Psoas muscle (tissue), 7 donors: ENCODE measurements at regions not wholly inside any gene's neighbourhood (a gene's known extent, or its start where the extent isn't known, plus 50 kb on each side); places are given as distances from the start of the nearest gene placed in this dataset.

Experiments used
- ATAC-seq, 4 donors: fragments of 200-7000 bp; cut with Tn5 transposase; one replicate each; pipeline ENCODE4 v1.9.1; 2020; ENCODE audit warnings: moderate library complexity in 3 of 4, mild to moderate bottlenecking in 2 of 4
- DNase-seq, 2 donors: peaks; one replicate each; pipeline ENCODE4 v3.0.0-alpha.2; 2020
- H3K27ac ChIP-seq: fragments of 200-600 bp; one replicate; pipeline ENCODE4 v1.8.0; 2022
- H3K27me3 ChIP-seq, 3 donors: fragments of 200-600 bp in 1 of 3; one replicate each; pipeline versions ENCODE4 v1.6.1 to v1.8.0; 2013 to 2022; ENCODE audit warnings: low read length in 2 of 3, mild to moderate bottlenecking in 2 of 3, moderate library complexity in 1 of 3; ENCODE audit not compliant: insufficient read depth in 3 of 3
- H3K36me3 ChIP-seq, 2 donors: fragments of 200-600 bp in 1 of 2; one replicate each; pipeline versions ENCODE4 v1.6.1 to v1.8.0; 2013 to 2022; ENCODE audit warnings: low read depth in 1 of 2, mild to moderate bottlenecking in 1 of 2, moderate library complexity in 1 of 2; ENCODE audit not compliant: insufficient read depth in 1 of 2
- H3K4me1 ChIP-seq: fragments of 200-600 bp; one replicate; pipeline ENCODE4 v1.8.0; 2022
- H3K4me3 ChIP-seq: fragments of 200-600 bp; one replicate; pipeline ENCODE4 v1.8.0; 2022; ENCODE audit warnings: mild to moderate bottlenecking
- H3K9me3 ChIP-seq: fragments of 200-600 bp; one replicate; pipeline ENCODE4 v1.8.0; 2022
- CTCF ChIP-seq: fragments of 200-600 bp; IDR thresholded peaks from one replicate; pipeline ENCODE4 v1.8.0; 2022; ENCODE audit warnings: antibody characterized with exemption
- WGBS, 3 donors: extraction: QIAGEN DNeasy Blood & Tissue Kit; methylation state at CpG; one replicate each; pipeline versions ENCODE4 v1.1.6 to v1.1.7; 2013; 5-methylcytosine and 5-hydroxymethylcytosine counted together
- intact Hi-C, 2 donors: fragments of 100-400 bp; cut with DNase I; formaldehyde crosslinking; loops; one replicate each; pipeline versions ENCODE4 v1.11.0 to v1.14.2; 2022
- donor health status: healthy with polysubstance abuse.
- donor health status: DM: no; HTN: no; CAD: no; lungs with moderate emphysema.
- donor health status: Bipolar disorder and iron deficiency.
- donor health status: healthy.
- donor health status: DM: yes; HTN: yes; CAD: no.
- donor health status: DM: no; HTN: no; CAD: no.
- donor health status: DM: yes; HTN: yes; CAD: no.

- H3K9me3 ChIP-seq = no peaks in the 10 kb centered on the region
- peaks cover 36% of the 10 kb centered on the region for H3K4me1 ChIP-seq
- H3K4me3 ChIP-seq = no peak overlapping the region
- DNase-seq = no peak
- no peaks in the 10 kb centered on the region for H3K27me3 ChIP-seq
- H3K36me3 ChIP-seq = no peaks in the 10 kb centered on the region
- H3K27ac ChIP-seq = no peak overlapping the region
- ATAC-seq = no peak
- intact Hi-C loops = no loop called here
- no peak for TF ChIP-seq CTCF
- WGBS, 3 donors = 98 to 100% (median 98%) methylated on average over 1 of the region's 1 CpG
Observed at GRCh38 chr6:22151892-22152291, 144.9 kb downstream of the PRL start.

- ATAC-seq (no peak), DNase-seq (no peak)
- Histone ChIP-seq H3K27ac (no peak overlapping the region), H3K4me3 (no peak overlapping the region), H3K36me3 (no peaks in the 10 kb centered on the region), H3K9me3 (no peaks in the 10 kb centered on the region), H3K27me3 (no peaks in the 10 kb centered on the region), H3K4me1 (peaks cover 28% of the 10 kb centered on the region)
- no peak for TF ChIP-seq CTCF
- intact Hi-C loops = no loop called here
Observed at GRCh38 chr6:22152841-22153240, 144.0 kb downstream of the PRL start.

GRCh38 chr6:22153384-22154158 is 143.3 kb downstream of the PRL start:
- no peak for TF ChIP-seq CTCF
- Histone ChIP-seq H3K27ac (no peak overlapping the region), H3K9me3 (no peaks in the 10 kb centered on the region), H3K4me1 (peaks cover 23% of the 10 kb centered on the region), H3K27me3 (no peaks in the 10 kb centered on the region), H3K36me3 (no peaks in the 10 kb centered on the region), H3K4me3 (no peak overlapping the region)
- intact Hi-C loops = no loop called here
- ATAC-seq (no peak), DNase-seq (no peak)
- WGBS, 3 donors = 78 to 81% (median 78%) methylated on average over 6 of the region's 6 CpGs

GRCh38 chr6:22155551-22155950 is 141.3 kb downstream of the PRL start:
- ATAC-seq (no peak), DNase-seq (no peak)
- Histone ChIP-seq H3K4me1 (peaks cover 3% of the 10 kb centered on the region), H3K27ac (no peak overlapping the region), H3K27me3 (no peaks in the 10 kb centered on the region), H3K4me3 (no peak overlapping the region), H3K36me3 (no peaks in the 10 kb centered on the region), H3K9me3 (no peaks in the 10 kb centered on the region)
- TF ChIP-seq CTCF = no peak
- intact Hi-C loops = no loop called here
- 88% methylated on average over 4 of the region's 4 CpGs for WGBS, 3 donors

GRCh38 chr6:22157233-22157632 is 139.6 kb downstream of the PRL start:
- intact Hi-C loops = no loop called here
- Histone ChIP-seq H3K4me1 (no peaks in the 10 kb centered on the region), H3K27me3 (no peaks in the 10 kb centered on the region), H3K4me3 (no peak overlapping the region), H3K36me3 (no peaks in the 10 kb centered on the region), H3K27ac (no peak overlapping the region), H3K9me3 (no peaks in the 10 kb centered on the region)
- DNase-seq (no peak), ATAC-seq (no peak)
- no peak for TF ChIP-seq CTCF
- 97 to 98% (median 98%) methylated on average over 4 of the region's 4 CpGs for WGBS, 3 donors
